Fibroblast of lung (primary cell): ENCODE measurements at regions not wholly inside any gene's neighbourhood (a gene's known extent, or its start where the extent isn't known, plus 50 kb on each side); places are given as distances from the start of the nearest gene placed in this dataset.

Source experiments
- DNase-seq, 2 donors: peaks; one replicate each; pipeline versions ENCODE4 v3.0.0 to v3.0.0-alpha.2; 2010; ENCODE audit warnings: low read depth in 2 of 2
- H2AFZ ChIP-seq: 2 replicates; pipeline ENCODE4 v1.5.1; 2012; ENCODE audit warnings: low read length, control low read depth, inconsistent platforms
- H3K27ac ChIP-seq: 2 replicates; pipeline ENCODE4 v1.5.1; 2011; ENCODE audit warnings: low read length, control low read depth; ENCODE audit not compliant: insufficient read depth
- H3K27me3 ChIP-seq: 2 replicates; pipeline ENCODE4 v1.5.1; 2011; ENCODE audit warnings: mild to moderate bottlenecking, low read length; ENCODE audit not compliant: control insufficient read depth, insufficient read depth
- H3K36me3 ChIP-seq: 2 replicates; pipeline ENCODE4 v1.5.1; 2011; ENCODE audit warnings: low read length; ENCODE audit not compliant: control insufficient read depth, insufficient read depth
- H3K4me1 ChIP-seq: 2 replicates; pipeline ENCODE4 v1.5.1; 2011; ENCODE audit warnings: low read length; ENCODE audit not compliant: control insufficient read depth, insufficient read depth; ENCODE audit errors: extremely low read depth
- H3K4me2 ChIP-seq: 2 replicates; pipeline ENCODE4 v1.5.1; 2011; ENCODE audit warnings: low read length, control low read depth; ENCODE audit not compliant: insufficient read depth; ENCODE audit errors: extremely low read depth
- H3K4me3 ChIP-seq, 4 experiments: fragments of 200-600 bp in 1 of 4; sonication (generic) in 1 of 4; replicated peaks in 1 of 4; 2 replicates each; pipeline ENCODE4 v1.5.1; 2011 to 2016; ENCODE audit warnings: low read length in 4 of 4, low read depth in 3 of 4, mild to moderate bottlenecking in 3 of 4, control low read depth in 2 of 4, inconsistent platforms in 1 of 4, mixed read lengths in 1 of 4; ENCODE audit not compliant: insufficient read depth in 1 of 4; ENCODE audit errors: control extremely low read depth in 1 of 4
- H3K79me2 ChIP-seq: 2 replicates; pipeline ENCODE4 v1.5.1; 2012; ENCODE audit warnings: mild to moderate bottlenecking, low read length, inconsistent platforms; ENCODE audit not compliant: control insufficient read depth, insufficient read depth
- H3K9ac ChIP-seq: 2 replicates; pipeline ENCODE4 v1.5.1; 2011; ENCODE audit warnings: mild to moderate bottlenecking, low read length, control low read depth; ENCODE audit not compliant: insufficient read depth
- H3K9me3 ChIP-seq: 2 replicates; pipeline ENCODE4 v1.5.1; 2012; ENCODE audit warnings: low read depth, low read length; ENCODE audit not compliant: control insufficient read depth, insufficient read depth
- H4K20me1 ChIP-seq: 2 replicates; pipeline ENCODE4 v1.5.1; 2011; ENCODE audit warnings: low read length; ENCODE audit not compliant: control insufficient read depth, insufficient read depth; ENCODE audit errors: extremely low read depth
- EZH2 ChIP-seq: IDR thresholded peaks from 2 replicates; pipeline ENCODE4 v1.5.1; 2012; ENCODE audit warnings: low read length, control low read depth, mild to moderate bottlenecking; ENCODE audit errors: missing control alignments
- TF ChIP-seq, protein P1 (sequence below), 2 donors: IDR thresholded peaks in 1 of 2; conservative IDR thresholded peaks in 1 of 2; 1 replicate in 1 of 2; 2 replicates in 1 of 2; pipeline ENCODE4 v1.5.1; 2011 to 2012; ENCODE audit warnings: low read length in 2 of 2, control low read depth in 1 of 2, inconsistent platforms in 1 of 2, low read depth in 1 of 2, mild to moderate bottlenecking in 1 of 2

DNA sequence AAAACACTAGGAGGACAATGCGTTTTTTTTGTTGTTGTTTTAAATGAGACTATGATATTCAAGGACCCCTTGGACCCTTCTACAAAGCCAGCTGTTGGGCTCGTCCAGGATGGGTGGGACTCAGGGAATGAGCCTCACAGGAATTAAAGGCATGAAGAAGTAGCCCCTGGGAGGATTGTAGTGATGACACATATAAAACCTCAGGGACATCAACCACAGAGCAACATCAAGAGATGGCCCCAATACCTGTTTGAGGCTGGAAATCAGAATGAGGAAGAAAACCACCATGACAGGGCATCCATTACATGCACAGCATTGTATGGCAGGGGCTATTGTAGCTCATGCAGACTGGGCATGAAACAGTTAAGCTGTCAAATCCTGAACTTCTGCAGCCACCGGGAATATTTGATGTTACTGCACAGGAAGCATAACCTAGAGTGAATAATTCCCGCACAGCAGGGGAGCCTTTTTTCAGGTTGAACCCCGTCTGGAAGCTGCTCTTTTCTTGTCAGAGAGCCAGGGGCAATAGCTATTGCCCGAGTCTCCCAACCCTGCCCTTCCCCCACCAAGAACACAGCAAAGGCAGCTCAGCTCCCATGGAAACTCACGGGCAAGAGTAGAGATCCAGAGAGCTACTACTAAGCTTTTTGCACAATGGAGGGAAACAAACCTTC is 140.2 kb upstream of the FGGY start:
- Histone ChIP-seq H3K4me2 (no peak overlapping the region), H3K27ac (no peak overlapping the region), H3K9me3 (no peaks in the 10 kb centered on the region), H3K79me2 (no peaks in the 10 kb centered on the region), H3K9ac (no peak overlapping the region), H3K4me3 (no peak overlapping the region), H3K27me3 (no peaks in the 10 kb centered on the region), H2AFZ (no peak overlapping the region), H3K4me1 (peaks cover 7% of the 10 kb centered on the region), H3K36me3 (no peaks in the 10 kb centered on the region), H4K20me1 (no peaks in the 10 kb centered on the region)
- DNase-seq, result peak in 1 of 2 donors; percentile 73
- TF ChIP-seq, protein P1, sequence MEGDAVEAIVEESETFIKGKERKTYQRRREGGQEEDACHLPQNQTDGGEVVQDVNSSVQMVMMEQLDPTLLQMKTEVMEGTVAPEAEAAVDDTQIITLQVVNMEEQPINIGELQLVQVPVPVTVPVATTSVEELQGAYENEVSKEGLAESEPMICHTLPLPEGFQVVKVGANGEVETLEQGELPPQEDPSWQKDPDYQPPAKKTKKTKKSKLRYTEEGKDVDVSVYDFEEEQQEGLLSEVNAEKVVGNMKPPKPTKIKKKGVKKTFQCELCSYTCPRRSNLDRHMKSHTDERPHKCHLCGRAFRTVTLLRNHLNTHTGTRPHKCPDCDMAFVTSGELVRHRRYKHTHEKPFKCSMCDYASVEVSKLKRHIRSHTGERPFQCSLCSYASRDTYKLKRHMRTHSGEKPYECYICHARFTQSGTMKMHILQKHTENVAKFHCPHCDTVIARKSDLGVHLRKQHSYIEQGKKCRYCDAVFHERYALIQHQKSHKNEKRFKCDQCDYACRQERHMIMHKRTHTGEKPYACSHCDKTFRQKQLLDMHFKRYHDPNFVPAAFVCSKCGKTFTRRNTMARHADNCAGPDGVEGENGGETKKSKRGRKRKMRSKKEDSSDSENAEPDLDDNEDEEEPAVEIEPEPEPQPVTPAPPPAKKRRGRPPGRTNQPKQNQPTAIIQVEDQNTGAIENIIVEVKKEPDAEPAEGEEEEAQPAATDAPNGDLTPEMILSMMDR (conservative IDR thresholded peaks at IDR 0.05 in 1 of 2, IDR thresholded peaks at IDR 0.05 in 1 of 2; ENCODE audit: low read depth in 1 of 2, low read length in 2 of 2), result no peak
- no peak for TF ChIP-seq EZH2

DNA sequence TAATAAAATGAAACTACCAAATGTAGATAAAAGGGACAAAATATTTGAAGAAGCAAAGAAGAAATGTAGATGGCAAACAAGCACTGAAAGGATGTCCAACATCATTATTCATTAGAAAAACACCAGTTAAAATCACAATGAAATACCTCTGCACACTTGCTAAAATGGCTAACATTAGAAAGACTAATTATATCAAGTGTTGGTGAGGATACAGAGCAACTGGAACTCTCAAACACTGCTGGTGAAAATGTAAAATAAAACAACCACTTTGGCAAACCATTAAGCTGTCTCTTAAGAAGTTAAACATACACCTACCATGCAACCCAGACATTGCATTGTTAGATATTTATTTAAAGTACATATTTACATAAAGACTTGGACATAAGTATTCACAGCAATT is 138.6 kb upstream of the FGGY start:
- peaks cover 3% of the 10 kb centered on the region for H3K4me1 ChIP-seq
- TF ChIP-seq EZH2, result no peak
- TF ChIP-seq, protein P1 (conservative IDR thresholded peaks at IDR 0.05 in 1 of 2, IDR thresholded peaks at IDR 0.05 in 1 of 2; ENCODE audit: low read depth in 1 of 2, low read length in 2 of 2), result no peak
- H3K27me3 ChIP-seq, result no peaks in the 10 kb centered on the region
- H3K79me2 ChIP-seq, result no peaks in the 10 kb centered on the region
- H4K20me1 ChIP-seq, result no peaks in the 10 kb centered on the region
- no peak for DNase-seq
- H3K4me3 ChIP-seq, result no peak overlapping the region
- H3K9ac ChIP-seq, result no peak overlapping the region
- H3K9me3 ChIP-seq, result no peaks in the 10 kb centered on the region
- H3K27ac ChIP-seq, result no peak overlapping the region
- H2AFZ ChIP-seq, result no peak overlapping the region
- no peak overlapping the region for H3K4me2 ChIP-seq
- no peaks in the 10 kb centered on the region for H3K36me3 ChIP-seq

DNA sequence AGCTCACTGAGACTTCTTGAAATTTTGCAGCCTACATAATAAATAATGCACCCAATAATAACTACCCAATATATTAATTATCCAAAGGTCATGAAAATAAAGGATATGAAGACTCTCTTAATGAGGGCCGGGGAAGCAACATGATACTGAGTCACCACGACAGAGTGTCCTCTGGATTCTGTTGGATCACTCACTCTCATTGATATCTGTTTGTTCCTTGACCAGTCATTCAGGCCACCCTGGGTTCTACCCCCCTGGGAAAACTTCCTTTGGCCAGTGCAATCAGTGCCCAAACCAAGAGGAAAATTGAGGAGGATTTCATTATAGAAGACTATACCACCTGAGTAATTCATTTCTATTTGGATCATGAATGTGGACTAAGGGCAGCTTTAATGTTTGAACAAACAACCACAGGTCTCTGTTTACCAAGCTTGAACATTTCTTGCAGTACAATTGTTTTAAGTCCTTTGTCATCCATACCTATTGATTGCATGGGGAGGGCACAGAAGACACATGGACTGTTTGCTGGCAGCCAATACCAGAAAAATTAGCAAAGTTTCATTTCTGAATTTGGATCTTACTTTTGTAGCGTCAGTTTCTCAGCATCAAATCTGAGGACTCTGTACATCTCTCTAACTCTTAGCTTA is 137.2 kb upstream of the FGGY start:
- no peak overlapping the region for H3K4me2 ChIP-seq
- no peak overlapping the region for H2AFZ ChIP-seq

More for the DNA sequence above, 137.2 kb upstream of the FGGY start:
- Histone ChIP-seq H4K20me1 (no peaks in the 10 kb centered on the region), H3K36me3 (no peaks in the 10 kb centered on the region), H3K9ac (no peak overlapping the region), H3K9me3 (no peaks in the 10 kb centered on the region), H3K27ac (no peak overlapping the region), H3K4me1 (peaks cover 3% of the 10 kb centered on the region), H3K79me2 (no peaks in the 10 kb centered on the region), H3K27me3 (no peaks in the 10 kb centered on the region), H3K4me3 (no peak overlapping the region)
- TF ChIP-seq EZH2, result no peak
- TF ChIP-seq, protein P1 (conservative IDR thresholded peaks at IDR 0.05 in 1 of 2, IDR thresholded peaks at IDR 0.05 in 1 of 2; ENCODE audit: low read depth in 1 of 2, low read length in 2 of 2), result no peak
- DNase-seq, result no peak
